Fibroblast of lung (primary cell): ENCODE measurements at regions not wholly inside any gene's neighbourhood (a gene's known extent, or its start where the extent isn't known, plus 50 kb on each side); places are given as distances from the start of the nearest gene placed in this dataset.

ENCODE experiments used
- DNase-seq, 2 donors: peaks; one replicate each; pipeline versions ENCODE4 v3.0.0 to v3.0.0-alpha.2; 2010; ENCODE audit warnings: low read depth in 2 of 2
- H2AFZ ChIP-seq: 2 replicates; pipeline ENCODE4 v1.5.1; 2012; ENCODE audit warnings: low read length, control low read depth, inconsistent platforms
- H3K27ac ChIP-seq: 2 replicates; pipeline ENCODE4 v1.5.1; 2011; ENCODE audit warnings: low read length, control low read depth; ENCODE audit not compliant: insufficient read depth
- H3K27me3 ChIP-seq: 2 replicates; pipeline ENCODE4 v1.5.1; 2011; ENCODE audit warnings: mild to moderate bottlenecking, low read length; ENCODE audit not compliant: control insufficient read depth, insufficient read depth
- H3K36me3 ChIP-seq: 2 replicates; pipeline ENCODE4 v1.5.1; 2011; ENCODE audit warnings: low read length; ENCODE audit not compliant: control insufficient read depth, insufficient read depth
- H3K4me1 ChIP-seq: 2 replicates; pipeline ENCODE4 v1.5.1; 2011; ENCODE audit warnings: low read length; ENCODE audit not compliant: control insufficient read depth, insufficient read depth; ENCODE audit errors: extremely low read depth
- H3K4me2 ChIP-seq: 2 replicates; pipeline ENCODE4 v1.5.1; 2011; ENCODE audit warnings: low read length, control low read depth; ENCODE audit not compliant: insufficient read depth; ENCODE audit errors: extremely low read depth
- H3K4me3 ChIP-seq, 4 experiments: fragments of 200-600 bp in 1 of 4; sonication (generic) in 1 of 4; replicated peaks in 1 of 4; 2 replicates each; pipeline ENCODE4 v1.5.1; 2011 to 2016; ENCODE audit warnings: low read length in 4 of 4, low read depth in 3 of 4, mild to moderate bottlenecking in 3 of 4, control low read depth in 2 of 4, inconsistent platforms in 1 of 4, mixed read lengths in 1 of 4; ENCODE audit not compliant: insufficient read depth in 1 of 4; ENCODE audit errors: control extremely low read depth in 1 of 4
- H3K79me2 ChIP-seq: 2 replicates; pipeline ENCODE4 v1.5.1; 2012; ENCODE audit warnings: mild to moderate bottlenecking, low read length, inconsistent platforms; ENCODE audit not compliant: control insufficient read depth, insufficient read depth
- H3K9ac ChIP-seq: 2 replicates; pipeline ENCODE4 v1.5.1; 2011; ENCODE audit warnings: mild to moderate bottlenecking, low read length, control low read depth; ENCODE audit not compliant: insufficient read depth
- H3K9me3 ChIP-seq: 2 replicates; pipeline ENCODE4 v1.5.1; 2012; ENCODE audit warnings: low read depth, low read length; ENCODE audit not compliant: control insufficient read depth, insufficient read depth
- H4K20me1 ChIP-seq: 2 replicates; pipeline ENCODE4 v1.5.1; 2011; ENCODE audit warnings: low read length; ENCODE audit not compliant: control insufficient read depth, insufficient read depth; ENCODE audit errors: extremely low read depth
- CTCF ChIP-seq, 2 donors: IDR thresholded peaks in 1 of 2; conservative IDR thresholded peaks in 1 of 2; 1 replicate in 1 of 2; 2 replicates in 1 of 2; pipeline ENCODE4 v1.5.1; 2011 to 2012; ENCODE audit warnings: low read length in 2 of 2, control low read depth in 1 of 2, inconsistent platforms in 1 of 2, low read depth in 1 of 2, mild to moderate bottlenecking in 1 of 2
- EZH2 ChIP-seq: IDR thresholded peaks from 2 replicates; pipeline ENCODE4 v1.5.1; 2012; ENCODE audit warnings: low read length, control low read depth, mild to moderate bottlenecking; ENCODE audit errors: missing control alignments

- no peak overlapping the region for H2AFZ ChIP-seq
- TF ChIP-seq CTCF (conservative IDR thresholded peaks at IDR 0.05 in 1 of 2, IDR thresholded peaks at IDR 0.05 in 1 of 2; ENCODE audit: low read depth in 1 of 2, low read length in 2 of 2): no peak
- no peak for TF ChIP-seq EZH2
- no peaks in the 10 kb centered on the region for H3K9me3 ChIP-seq
- H3K27ac ChIP-seq: no peak overlapping the region
- H3K4me2 ChIP-seq: no peak overlapping the region
- H3K27me3 ChIP-seq: no peaks in the 10 kb centered on the region
- peak in 1 of 2 donors; percentile 37 for DNase-seq
- no peak overlapping the region for H3K9ac ChIP-seq
- H3K4me3 ChIP-seq: no peak overlapping the region
- H3K4me1 ChIP-seq: no peaks in the 10 kb centered on the region
- H4K20me1 ChIP-seq: no peaks in the 10 kb centered on the region
- no peaks in the 10 kb centered on the region for H3K36me3 ChIP-seq
- H3K79me2 ChIP-seq: no peaks in the 10 kb centered on the region
Measured at GRCh38 chr11:29435421-29435820, 581.4 kb downstream of the KCNA4 start.

- Histone ChIP-seq H2AFZ (no peak overlapping the region), H3K4me3 (no peak overlapping the region), H3K4me1 (no peaks in the 10 kb centered on the region), H4K20me1 (no peaks in the 10 kb centered on the region), H3K4me2 (no peak overlapping the region), H3K9ac (no peak overlapping the region), H3K79me2 (no peaks in the 10 kb centered on the region), H3K36me3 (no peaks in the 10 kb centered on the region), H3K27me3 (no peaks in the 10 kb centered on the region), H3K27ac (no peak overlapping the region), H3K9me3 (no peaks in the 10 kb centered on the region)
- DNase-seq: peak in 1 of 2 donors; percentile 9
- TF ChIP-seq EZH2 (no peak), CTCF (conservative IDR thresholded peaks at IDR 0.05 in 1 of 2, IDR thresholded peaks at IDR 0.05 in 1 of 2; ENCODE audit: low read depth in 1 of 2, low read length in 2 of 2) (peak; percentile 43 to 44)
Measured at GRCh38 chr11:29432719-29433325, 584.0 kb downstream of the KCNA4 start.

GRCh38 chr11:29405305-29405704 is 611.5 kb downstream of the KCNA4 start:
- Histone ChIP-seq H3K27me3 (no peaks in the 10 kb centered on the region), H3K79me2 (no peaks in the 10 kb centered on the region), H3K27ac (no peak overlapping the region), H3K9me3 (no peaks in the 10 kb centered on the region), H3K4me1 (no peaks in the 10 kb centered on the region), H3K4me3 (no peak overlapping the region), H4K20me1 (no peaks in the 10 kb centered on the region), H3K36me3 (no peaks in the 10 kb centered on the region), H3K9ac (no peak overlapping the region), H2AFZ (no peak overlapping the region), H3K4me2 (no peak overlapping the region)
- no peak for TF ChIP-seq EZH2
- no peak for TF ChIP-seq CTCF (conservative IDR thresholded peaks at IDR 0.05 in 1 of 2, IDR thresholded peaks at IDR 0.05 in 1 of 2; ENCODE audit: low read depth in 1 of 2, low read length in 2 of 2)
- DNase-seq: no peak
